ENCODE measurements at regions not wholly inside any gene's neighbourhood (a gene's known extent, or its start where the extent isn't known, plus 50 kb on each side); places are given as distances from the start of the nearest gene placed in this dataset.

GRCh38 chr19:13588957-13589833 lies 82.9 kb upstream of the CACNA1A start:
- Mint-ChIP-seq H3K4me1 (no peaks in the 10 kb centered on the region), H3K4me3 (no peak overlapping the region), H3K9me3 (no peaks in the 10 kb centered on the region), H3K27ac (no peak overlapping the region), H3K27me3 (ENCODE audit: low read depth) (peaks cover 32% of the 10 kb centered on the region), H3K36me3 (ENCODE audit: low read depth) (no peaks in the 10 kb centered on the region)
- TF ChIP-seq CTCF (IDR thresholded peaks at IDR 0.05; ENCODE audit: unreplicated experiment in 3 of 3): peak; percentile 95 to 97 (median 95)

GRCh38 chr19:13585512-13585911 lies 79.2 kb upstream of the CACNA1A start:
- H3K4me1 Mint-ChIP-seq: no peaks in the 10 kb centered on the region
- H3K36me3 Mint-ChIP-seq (ENCODE audit: low read depth): no peaks in the 10 kb centered on the region
- H3K9me3 Mint-ChIP-seq: no peaks in the 10 kb centered on the region
- peaks cover 27% of the 10 kb centered on the region for H3K27me3 Mint-ChIP-seq (ENCODE audit: low read depth)
- H3K4me3 Mint-ChIP-seq: no peak overlapping the region
- H3K27ac Mint-ChIP-seq: no peak overlapping the region
- TF ChIP-seq CTCF (IDR thresholded peaks at IDR 0.05; ENCODE audit: unreplicated experiment in 3 of 3): no peak

GRCh38 chr19:13583753-13584152 lies 77.5 kb upstream of the CACNA1A start:
- H3K27me3 Mint-ChIP-seq (ENCODE audit: low read depth): peaks cover 19% of the 10 kb centered on the region
- no peaks in the 10 kb centered on the region for H3K4me1 Mint-ChIP-seq
- no peak overlapping the region for H3K4me3 Mint-ChIP-seq
- H3K27ac Mint-ChIP-seq: no peak overlapping the region
- H3K36me3 Mint-ChIP-seq (ENCODE audit: low read depth): no peaks in the 10 kb centered on the region
- no peaks in the 10 kb centered on the region for H3K9me3 Mint-ChIP-seq
- no peak for TF ChIP-seq CTCF (IDR thresholded peaks at IDR 0.05; ENCODE audit: unreplicated experiment in 3 of 3)

GRCh38 chr19:13583114-13583513 lies 76.8 kb upstream of the CACNA1A start:
- Mint-ChIP-seq H3K36me3 (ENCODE audit: low read depth) (no peaks in the 10 kb centered on the region), H3K27me3 (ENCODE audit: low read depth) (peaks cover 19% of the 10 kb centered on the region), H3K4me3 (no peak overlapping the region), H3K9me3 (peaks cover 4% of the 10 kb centered on the region), H3K4me1 (no peaks in the 10 kb centered on the region), H3K27ac (no peak overlapping the region)
- TF ChIP-seq CTCF (IDR thresholded peaks at IDR 0.05; ENCODE audit: unreplicated experiment in 3 of 3): no peak

- no peaks in the 10 kb centered on the region for H3K4me1 Mint-ChIP-seq
- no peak for TF ChIP-seq CTCF (IDR thresholded peaks at IDR 0.05; ENCODE audit: unreplicated experiment in 3 of 3)
- H3K9me3 Mint-ChIP-seq: peaks cover 13% of the 10 kb centered on the region
- H3K27ac Mint-ChIP-seq: no peak overlapping the region
- peaks cover 12% of the 10 kb centered on the region for H3K27me3 Mint-ChIP-seq (ENCODE audit: low read depth)
- H3K4me3 Mint-ChIP-seq: no peak overlapping the region
- no peaks in the 10 kb centered on the region for H3K36me3 Mint-ChIP-seq (ENCODE audit: low read depth)
These were observed 75.3 kb upstream of the CACNA1A start for GRCh38 chr19:13581576-13581975.

Data from nephron (organoid).